ENCODE measurements at regions not wholly inside any gene's neighbourhood (a gene's known extent, or its start where the extent isn't known, plus 50 kb on each side); places are given as distances from the start of the nearest gene placed in this dataset.

DNA sequence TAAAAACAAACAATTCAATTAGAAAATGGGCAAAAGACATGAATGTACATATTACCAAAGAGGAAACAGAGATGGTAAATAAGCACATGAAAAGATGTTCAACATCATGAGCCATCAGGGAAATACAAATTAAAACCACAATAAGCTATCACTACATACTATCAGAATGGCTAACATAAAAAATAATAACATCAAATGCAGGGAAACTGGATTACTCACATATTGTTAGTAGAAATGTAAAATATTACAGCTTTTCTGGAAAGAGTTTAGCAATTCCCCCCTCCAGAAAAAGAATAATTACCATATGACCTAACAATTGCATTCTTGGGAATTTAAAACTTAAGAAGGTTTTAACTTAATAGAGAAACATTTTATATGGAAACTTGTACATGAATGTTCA is 232.9 kb upstream of the MTPN start:
- no peak for ATAC-seq (ENCODE audit: low FRiP score)
- Histone ChIP-seq H3K36me3 (ENCODE audit: control insufficient read depth in 1 of 2, insufficient read depth in 2 of 2, low read length in 1 of 2) (no peaks in the 10 kb centered on the region), H3K4me1 (ENCODE audit: control insufficient read depth in 1 of 2, insufficient read depth in 2 of 2, low read length in 2 of 2) (no peaks in the 10 kb centered on the region), H3K27ac (ENCODE audit: low read depth in 1 of 2, low read length in 2 of 2) (no peak overlapping the region), H3K4me3 (ENCODE audit: low read length in 2 of 2) (no peak overlapping the region), H3K27me3 (ENCODE audit: control insufficient read depth in 1 of 2, insufficient read depth in 2 of 2, low read length in 1 of 2) (no peaks in the 10 kb centered on the region), H3K9me3 (ENCODE audit: control insufficient read depth, low read length) (no peaks in the 10 kb centered on the region)
- no peak for DNase-seq
- intact Hi-C loops (cut with DNase I), result no loop called here

DNA sequence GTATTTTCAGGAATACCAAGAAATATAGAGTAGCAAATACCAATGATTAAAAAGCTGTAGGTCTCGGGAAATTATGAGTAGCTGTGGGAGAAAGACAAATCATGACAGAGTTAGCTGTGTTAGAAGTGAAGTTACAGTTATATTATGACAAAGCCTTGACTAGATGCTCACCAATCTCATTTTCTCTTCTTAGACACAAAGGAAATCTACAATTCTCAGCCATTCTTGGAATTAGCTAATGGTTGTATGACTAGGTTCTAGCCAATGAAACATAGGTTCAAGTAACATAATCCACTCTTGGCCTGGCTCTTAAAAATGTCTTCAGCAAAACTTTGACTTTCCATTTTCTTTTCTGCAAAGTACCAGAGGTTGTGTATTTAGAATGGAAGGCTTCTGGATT is 228.8 kb upstream of the MTPN start:
- WGBS, 2 donors, result 73 to 74% methylated on average over 1 of the region's 1 CpG
- DNase-seq, result no peak
- Histone ChIP-seq H3K4me1 (ENCODE audit: control insufficient read depth in 1 of 2, insufficient read depth in 2 of 2, low read length in 2 of 2) (no peaks in the 10 kb centered on the region), H3K27ac (ENCODE audit: low read depth in 1 of 2, low read length in 2 of 2) (no peak overlapping the region), H3K36me3 (ENCODE audit: control insufficient read depth in 1 of 2, insufficient read depth in 2 of 2, low read length in 1 of 2) (no peaks in the 10 kb centered on the region), H3K27me3 (ENCODE audit: control insufficient read depth in 1 of 2, insufficient read depth in 2 of 2, low read length in 1 of 2) (no peaks in the 10 kb centered on the region), H3K4me3 (ENCODE audit: low read length in 2 of 2) (no peak overlapping the region), H3K9me3 (ENCODE audit: control insufficient read depth, low read length) (no peaks in the 10 kb centered on the region)
- intact Hi-C loops (cut with DNase I), result no loop called here
- no peak for ATAC-seq (ENCODE audit: low FRiP score)

DNA sequence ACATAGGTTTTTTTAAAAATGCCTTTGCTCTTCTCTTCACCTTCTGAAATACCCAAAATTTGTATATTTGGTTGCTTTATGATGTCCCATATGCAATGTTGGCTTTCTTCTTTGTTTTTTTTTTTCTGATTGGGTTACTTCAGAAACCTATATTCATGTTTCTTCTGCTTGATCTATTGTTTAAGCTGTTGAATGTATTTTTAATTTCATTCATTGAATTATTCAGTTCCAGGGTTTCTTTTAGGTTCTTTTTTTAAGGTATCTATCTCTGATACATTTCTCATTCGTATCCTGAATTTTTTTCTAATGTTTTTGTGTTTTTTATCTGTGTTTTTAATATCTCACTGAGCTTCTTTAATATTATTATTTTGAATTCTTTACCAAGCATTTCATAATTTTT is 221.0 kb upstream of the MTPN start:
- Histone ChIP-seq H3K36me3 (ENCODE audit: control insufficient read depth in 1 of 2, insufficient read depth in 2 of 2, low read length in 1 of 2) (no peaks in the 10 kb centered on the region), H3K4me3 (ENCODE audit: low read length in 2 of 2) (no peak overlapping the region), H3K9me3 (ENCODE audit: control insufficient read depth, low read length) (peaks cover 10% of the 10 kb centered on the region), H3K4me1 (ENCODE audit: control insufficient read depth in 1 of 2, insufficient read depth in 2 of 2, low read length in 2 of 2) (no peaks in the 10 kb centered on the region), H3K27ac (ENCODE audit: low read depth in 1 of 2, low read length in 2 of 2) (no peak overlapping the region), H3K27me3 (ENCODE audit: control insufficient read depth in 1 of 2, insufficient read depth in 2 of 2, low read length in 1 of 2) (no peaks in the 10 kb centered on the region)
- WGBS, 2 donors, result 54 to 56% methylated on average over 1 of the region's 1 CpG
- intact Hi-C loops (cut with DNase I), result no loop called here
- DNase-seq (no peak), ATAC-seq (ENCODE audit: low FRiP score) (no peak)

DNA sequence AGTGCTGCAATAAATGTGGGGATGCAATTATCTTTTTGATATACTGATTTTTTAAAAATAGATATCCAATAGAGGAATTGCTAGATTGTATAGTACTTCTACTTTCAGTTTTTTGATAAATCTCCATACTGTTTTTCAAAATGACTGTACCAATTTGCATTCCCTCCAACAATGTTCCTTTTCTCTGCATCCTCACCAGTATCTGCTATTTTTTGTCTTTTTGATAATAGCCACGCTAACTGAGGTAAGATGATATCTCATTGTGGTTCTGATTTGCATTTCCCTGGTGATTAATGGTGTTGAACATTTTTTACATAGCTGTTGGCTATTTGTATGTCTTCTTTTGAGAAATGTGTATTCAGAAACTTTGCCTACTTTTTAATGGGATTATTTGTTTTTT is 217.7 kb upstream of the MTPN start:
- Histone ChIP-seq H3K4me1 (ENCODE audit: control insufficient read depth in 1 of 2, insufficient read depth in 2 of 2, low read length in 2 of 2) (no peaks in the 10 kb centered on the region), H3K9me3 (ENCODE audit: control insufficient read depth, low read length) (peaks cover 10% of the 10 kb centered on the region), H3K27me3 (ENCODE audit: control insufficient read depth in 1 of 2, insufficient read depth in 2 of 2, low read length in 1 of 2) (no peaks in the 10 kb centered on the region), H3K27ac (ENCODE audit: low read depth in 1 of 2, low read length in 2 of 2) (no peak overlapping the region), H3K36me3 (ENCODE audit: control insufficient read depth in 1 of 2, insufficient read depth in 2 of 2, low read length in 1 of 2) (no peaks in the 10 kb centered on the region), H3K4me3 (ENCODE audit: low read length in 2 of 2) (no peak overlapping the region)
- intact Hi-C loops (cut with DNase I), result no loop called here
- DNase-seq, result no peak
- 79 to 81% methylated on average over 1 of the region's 1 CpG for WGBS, 2 donors
- no peak for ATAC-seq (ENCODE audit: low FRiP score)

DNA sequence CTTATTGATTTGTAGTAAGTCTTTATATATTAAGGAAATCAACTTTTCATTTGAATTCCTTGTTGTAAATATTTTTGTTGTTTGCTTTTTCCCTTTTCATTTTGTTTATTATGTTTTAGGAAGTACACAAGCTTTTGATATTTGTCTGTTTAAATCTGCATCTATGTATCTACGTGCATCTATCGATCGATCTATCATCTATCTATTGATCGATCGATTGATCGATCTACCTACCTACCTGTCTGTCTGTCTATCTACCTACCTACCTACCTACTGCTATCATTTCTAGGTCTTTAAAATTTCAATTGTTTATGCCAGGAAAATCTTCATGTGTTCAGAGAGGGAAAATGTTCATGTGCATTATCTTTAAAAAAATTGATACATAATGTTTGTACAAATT is 216.8 kb upstream of the MTPN start:
- WGBS, 2 donors, result 76 to 83% methylated on average over 6 of the region's 6 CpGs
- H3K27me3 ChIP-seq (ENCODE audit: control insufficient read depth in 1 of 2, insufficient read depth in 2 of 2, low read length in 1 of 2), result no peaks in the 10 kb centered on the region
- peaks cover 7% of the 10 kb centered on the region for H3K9me3 ChIP-seq (ENCODE audit: control insufficient read depth, low read length)
- no peaks in the 10 kb centered on the region for H3K4me1 ChIP-seq (ENCODE audit: control insufficient read depth in 1 of 2, insufficient read depth in 2 of 2, low read length in 2 of 2)
- DNase-seq (no peak), ATAC-seq (ENCODE audit: low FRiP score) (no peak)
- no peaks in the 10 kb centered on the region for H3K36me3 ChIP-seq (ENCODE audit: control insufficient read depth in 1 of 2, insufficient read depth in 2 of 2, low read length in 1 of 2)
- intact Hi-C loops (cut with DNase I), result no loop called here
- H3K4me3 ChIP-seq (ENCODE audit: low read length in 2 of 2), result no peak overlapping the region
- H3K27ac ChIP-seq (ENCODE audit: low read depth in 1 of 2, low read length in 2 of 2), result no peak overlapping the region

DNA sequence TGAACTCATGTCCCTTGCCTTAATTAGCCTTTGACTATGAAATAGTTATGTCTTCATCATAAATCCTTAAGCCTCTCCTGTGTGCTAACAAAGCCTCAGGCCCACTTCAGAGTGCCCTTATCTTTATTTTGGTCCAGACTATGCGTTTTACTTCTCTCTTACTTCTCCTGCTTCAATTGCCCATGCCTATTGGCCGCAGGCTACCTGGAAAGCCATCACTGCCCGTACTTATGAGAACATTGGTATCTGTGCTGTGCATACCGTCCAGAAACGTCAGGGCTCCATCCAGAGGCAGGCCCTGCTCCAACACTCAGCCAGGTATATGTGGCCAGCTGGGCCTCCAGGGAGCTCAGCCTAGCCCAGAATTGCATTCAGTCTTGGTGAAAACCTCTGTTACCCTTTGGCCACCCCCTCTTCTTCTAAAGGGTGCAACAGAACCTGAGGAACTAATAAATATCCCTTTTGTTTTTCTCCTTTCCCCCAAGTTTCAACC is 212.4 kb upstream of the MTPN start:
- Histone ChIP-seq H3K27ac (ENCODE audit: low read depth in 1 of 2, low read length in 2 of 2) (no peak overlapping the region), H3K4me1 (ENCODE audit: control insufficient read depth in 1 of 2, insufficient read depth in 2 of 2, low read length in 2 of 2) (no peaks in the 10 kb centered on the region), H3K4me3 (ENCODE audit: low read length in 2 of 2) (no peak overlapping the region), H3K36me3 (ENCODE audit: control insufficient read depth in 1 of 2, insufficient read depth in 2 of 2, low read length in 1 of 2) (no peaks in the 10 kb centered on the region), H3K9me3 (ENCODE audit: control insufficient read depth, low read length) (no peaks in the 10 kb centered on the region), H3K27me3 (ENCODE audit: control insufficient read depth in 1 of 2, insufficient read depth in 2 of 2, low read length in 1 of 2) (no peaks in the 10 kb centered on the region)
- WGBS, 2 donors, result 72 to 81% methylated on average over 5 of the region's 5 CpGs
- no peak for ATAC-seq (ENCODE audit: low FRiP score)
- no peak for DNase-seq
- intact Hi-C loops (cut with DNase I), result no loop called here

DNA sequence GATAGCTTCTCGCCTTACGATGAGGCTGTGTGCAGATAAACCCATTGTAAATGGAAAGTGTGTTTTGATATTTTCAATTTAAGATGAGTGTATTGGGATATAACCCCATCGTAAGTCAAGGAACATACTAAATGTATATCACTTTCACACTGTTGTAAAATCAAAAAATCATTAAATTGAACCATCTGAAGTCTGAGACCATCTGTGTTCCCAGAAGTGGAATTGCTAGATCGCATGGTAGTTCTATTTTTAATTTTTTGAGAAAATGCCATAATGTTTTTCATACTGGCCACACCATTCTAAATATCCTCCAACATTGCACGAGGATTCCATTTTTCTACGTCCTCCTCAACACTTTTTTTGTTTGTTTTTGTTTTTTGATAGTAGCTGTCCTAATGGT is 209.1 kb upstream of the MTPN start:
- DNase-seq, result no peak
- no peaks in the 10 kb centered on the region for H3K36me3 ChIP-seq (ENCODE audit: control insufficient read depth in 1 of 2, insufficient read depth in 2 of 2, low read length in 1 of 2)
- intact Hi-C loops (cut with DNase I), result no loop called here
- 73 to 77% methylated on average over 6 of the region's 6 CpGs for WGBS, 2 donors
- no peaks in the 10 kb centered on the region for H3K9me3 ChIP-seq (ENCODE audit: control insufficient read depth, low read length)
- H3K27me3 ChIP-seq (ENCODE audit: control insufficient read depth in 1 of 2, insufficient read depth in 2 of 2, low read length in 1 of 2), result no peaks in the 10 kb centered on the region
- H3K4me1 ChIP-seq (ENCODE audit: control insufficient read depth in 1 of 2, insufficient read depth in 2 of 2, low read length in 2 of 2), result no peaks in the 10 kb centered on the region
- no peak overlapping the region for H3K4me3 ChIP-seq (ENCODE audit: low read length in 2 of 2)
- H3K27ac ChIP-seq (ENCODE audit: low read depth in 1 of 2, low read length in 2 of 2), result no peak overlapping the region
- no peak for ATAC-seq (ENCODE audit: low FRiP score)

DNA sequence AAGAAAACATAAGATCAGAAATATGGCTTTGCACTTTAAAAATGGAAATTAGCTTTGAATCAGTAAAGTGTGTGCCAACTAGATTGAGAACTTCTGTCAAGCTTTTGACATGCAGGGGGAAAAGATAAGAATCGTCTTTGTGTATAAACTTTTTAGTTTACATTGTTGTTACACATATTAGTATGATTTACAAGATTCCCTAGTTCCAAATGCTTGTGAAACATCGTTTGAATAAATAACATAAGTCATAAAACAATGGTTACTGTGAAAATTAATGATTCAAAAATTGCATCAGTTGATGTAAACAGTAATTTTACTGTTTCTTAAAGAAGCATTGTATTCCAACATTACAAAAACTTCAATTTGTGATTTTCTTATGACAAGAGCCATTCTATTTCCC is 207.6 kb upstream of the MTPN start:
- intact Hi-C loops (cut with DNase I), result no loop called here
- no peak for ATAC-seq (ENCODE audit: low FRiP score)
- Histone ChIP-seq H3K4me3 (ENCODE audit: low read length in 2 of 2) (no peak overlapping the region), H3K4me1 (ENCODE audit: control insufficient read depth in 1 of 2, insufficient read depth in 2 of 2, low read length in 2 of 2) (no peaks in the 10 kb centered on the region), H3K9me3 (ENCODE audit: control insufficient read depth, low read length) (no peaks in the 10 kb centered on the region), H3K27me3 (ENCODE audit: control insufficient read depth in 1 of 2, insufficient read depth in 2 of 2, low read length in 1 of 2) (no peaks in the 10 kb centered on the region), H3K36me3 (ENCODE audit: control insufficient read depth in 1 of 2, insufficient read depth in 2 of 2, low read length in 1 of 2) (no peaks in the 10 kb centered on the region), H3K27ac (ENCODE audit: low read depth in 1 of 2, low read length in 2 of 2) (no peak overlapping the region)
- 45 to 48% methylated on average over 2 of the region's 2 CpGs for WGBS, 2 donors
- DNase-seq, result no peak

DNA sequence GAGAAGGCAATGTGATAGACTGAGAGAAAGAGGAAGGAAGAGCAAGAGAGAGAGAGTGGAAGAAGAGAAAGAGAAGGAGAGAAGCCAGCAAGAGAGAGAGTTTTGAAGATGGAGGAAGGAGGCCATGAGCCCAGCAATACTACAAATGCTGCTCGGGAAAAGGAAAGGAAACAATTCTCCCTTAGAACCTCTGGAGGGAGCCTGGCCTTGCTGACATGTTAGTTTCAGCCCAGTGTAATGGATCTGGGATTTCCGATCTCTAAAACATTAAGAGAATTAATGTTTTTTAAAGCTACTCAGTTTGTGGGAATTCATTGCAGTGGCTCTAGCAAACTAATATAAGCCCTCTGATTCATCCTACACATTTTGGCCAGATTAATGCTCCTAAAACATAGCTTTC is 206.8 kb upstream of the MTPN start:
- DNase-seq, result no peak
- Histone ChIP-seq H3K4me1 (ENCODE audit: control insufficient read depth in 1 of 2, insufficient read depth in 2 of 2, low read length in 2 of 2) (peaks cover 0 to 1% of the 10 kb centered on the region in 2 donors), H3K27me3 (ENCODE audit: control insufficient read depth in 1 of 2, insufficient read depth in 2 of 2, low read length in 1 of 2) (no peaks in the 10 kb centered on the region), H3K4me3 (ENCODE audit: low read length in 2 of 2) (no peak overlapping the region), H3K9me3 (ENCODE audit: control insufficient read depth, low read length) (no peaks in the 10 kb centered on the region), H3K36me3 (ENCODE audit: control insufficient read depth in 1 of 2, insufficient read depth in 2 of 2, low read length in 1 of 2) (no peaks in the 10 kb centered on the region), H3K27ac (ENCODE audit: low read depth in 1 of 2, low read length in 2 of 2) (no peak overlapping the region)
- intact Hi-C loops (cut with DNase I), result no loop called here
- 23 to 28% methylated on average over 2 of the region's 2 CpGs for WGBS, 2 donors
- ATAC-seq (ENCODE audit: low FRiP score), result no peak

Data from aorta (tissue), 5 donors.